ENCODE measurements at regions not wholly inside any gene's neighbourhood (a gene's known extent, or its start where the extent isn't known, plus 50 kb on each side); places are given as distances from the start of the nearest gene placed in this dataset.

- Mint-ChIP-seq H3K4me1 (no peaks in the 10 kb centered on the region), H3K4me3 (no peak overlapping the region), H3K9me3 (no peaks in the 10 kb centered on the region), H3K27me3 (no peaks in the 10 kb centered on the region), H3K27ac (ENCODE audit: low read depth) (no peak overlapping the region), H3K36me3 (ENCODE audit: insufficient read depth) (no peaks in the 10 kb centered on the region)
- ATAC-seq (replicated peaks; ENCODE audit: extremely low read depth, poor library complexity, severe bottlenecking) (no peak), DNase-seq (ENCODE audit: low spot score in 2 of 2) (no peak)
Observed at GRCh38 chr13:105541565-105541964, 993.9 kb downstream of the EFNB2 start.

DNA sequence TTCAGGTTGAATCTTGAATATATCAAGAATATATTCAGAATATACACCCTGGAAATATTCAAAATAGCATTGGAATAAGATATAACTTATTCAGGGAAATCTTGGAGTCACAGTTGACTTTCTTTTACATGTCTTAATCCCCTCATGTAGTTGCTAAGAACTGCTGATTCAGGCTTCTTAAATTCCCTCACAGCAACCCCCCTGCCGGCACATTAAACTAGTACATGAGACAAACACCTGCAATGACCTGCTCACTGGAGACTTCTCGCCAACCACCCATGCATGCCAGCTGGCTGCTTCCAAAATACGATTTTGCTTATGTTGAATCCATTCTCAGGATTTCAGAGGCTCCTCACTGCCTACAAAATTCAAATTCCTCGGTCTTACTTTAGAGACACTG is 997.1 kb downstream of the EFNB2 start:
- no peak for ATAC-seq (replicated peaks; ENCODE audit: extremely low read depth, poor library complexity, severe bottlenecking)
- H3K4me1 Mint-ChIP-seq = no peaks in the 10 kb centered on the region

DNA sequence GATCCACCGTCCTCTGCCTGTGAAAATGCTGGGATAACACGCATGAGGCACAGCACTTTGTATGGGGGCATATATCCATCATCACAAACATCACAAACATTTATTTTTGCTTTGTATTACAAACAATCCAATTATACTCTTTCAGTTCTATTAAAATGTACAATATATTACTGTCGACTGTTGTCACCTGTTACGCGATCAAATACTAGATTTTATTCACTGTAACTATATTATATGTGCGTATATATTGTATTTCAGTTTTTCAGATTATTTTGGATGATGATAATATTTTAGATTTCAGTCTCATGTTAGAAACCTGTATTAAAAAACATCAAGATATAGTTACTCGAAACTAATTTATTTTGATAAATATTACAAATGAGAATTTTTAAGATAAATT is 998.3 kb downstream of the EFNB2 start:
- no peak overlapping the region for H3K4me3 Mint-ChIP-seq
- no peak overlapping the region for H3K27ac Mint-ChIP-seq (ENCODE audit: low read depth)
- no peaks in the 10 kb centered on the region for H3K4me1 Mint-ChIP-seq
- no peak for ATAC-seq (replicated peaks; ENCODE audit: extremely low read depth, poor library complexity, severe bottlenecking)
- no peak for DNase-seq (ENCODE audit: low spot score in 2 of 2)
- H3K27me3 Mint-ChIP-seq = no peaks in the 10 kb centered on the region
- H3K36me3 Mint-ChIP-seq (ENCODE audit: insufficient read depth) = no peaks in the 10 kb centered on the region
- peaks cover 25% of the 10 kb centered on the region for H3K9me3 Mint-ChIP-seq

More for the DNA sequence above, 997.1 kb downstream of the EFNB2 start:
- Mint-ChIP-seq H3K27ac (ENCODE audit: low read depth) (no peak overlapping the region), H3K9me3 (peaks cover 15% of the 10 kb centered on the region), H3K36me3 (ENCODE audit: insufficient read depth) (no peaks in the 10 kb centered on the region), H3K27me3 (no peaks in the 10 kb centered on the region), H3K4me3 (no peak overlapping the region)
- no peak for DNase-seq (ENCODE audit: low spot score in 2 of 2)

DNA sequence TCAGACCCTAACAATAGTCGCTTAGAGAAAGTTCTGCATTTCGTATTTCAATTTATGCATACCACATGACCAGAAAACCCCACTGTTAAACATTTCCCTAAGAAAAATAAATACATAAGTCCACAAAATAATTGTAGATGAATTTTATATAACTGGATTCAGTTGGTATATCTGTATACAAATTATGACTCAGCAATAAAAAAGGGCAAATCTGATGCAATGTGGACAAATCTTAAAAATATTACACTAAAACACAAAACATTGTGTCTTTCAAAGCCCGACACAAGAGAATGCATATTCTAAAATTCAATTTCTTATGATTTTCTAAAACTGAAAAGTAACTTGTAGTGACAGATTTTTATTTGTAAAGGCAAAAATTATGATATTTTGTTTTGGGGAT is 1005.0 kb downstream of the EFNB2 start:
- ATAC-seq (replicated peaks; ENCODE audit: extremely low read depth, poor library complexity, severe bottlenecking) (no peak), DNase-seq (ENCODE audit: low spot score in 2 of 2) (no peak)
- no peaks in the 10 kb centered on the region for H3K27me3 Mint-ChIP-seq
- no peaks in the 10 kb centered on the region for H3K36me3 Mint-ChIP-seq (ENCODE audit: insufficient read depth)
- H3K27ac Mint-ChIP-seq (ENCODE audit: low read depth) = no peak overlapping the region
- no peaks in the 10 kb centered on the region for H3K4me1 Mint-ChIP-seq
- peaks cover 33% of the 10 kb centered on the region for H3K9me3 Mint-ChIP-seq
- no peak overlapping the region for H3K4me3 Mint-ChIP-seq

DNA sequence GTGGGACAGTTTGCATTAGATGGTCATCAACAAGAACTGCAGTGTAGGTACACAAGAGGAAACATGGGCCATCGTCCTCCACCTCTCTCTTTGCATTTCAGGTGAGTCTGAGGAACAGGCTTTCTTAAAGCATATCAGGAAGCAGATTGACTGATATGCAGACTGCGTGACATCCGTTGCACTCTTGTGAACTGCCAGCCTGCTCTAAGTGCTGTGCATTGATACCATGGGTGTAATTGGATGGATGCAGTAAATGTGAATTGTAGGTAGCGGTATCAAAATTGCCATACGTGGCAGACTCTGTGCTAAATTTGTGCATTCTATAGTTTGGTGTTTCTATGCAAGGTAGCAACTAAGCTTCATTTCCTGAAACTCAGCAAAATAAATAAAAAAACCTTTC is 1008.3 kb downstream of the EFNB2 start:
- DNase-seq (ENCODE audit: low spot score in 2 of 2) (no peak), ATAC-seq (replicated peaks; ENCODE audit: extremely low read depth, poor library complexity, severe bottlenecking) (no peak)
- Mint-ChIP-seq H3K4me3 (no peak overlapping the region), H3K36me3 (ENCODE audit: insufficient read depth) (no peaks in the 10 kb centered on the region), H3K27ac (ENCODE audit: low read depth) (no peak overlapping the region), H3K4me1 (no peaks in the 10 kb centered on the region), H3K9me3 (peaks cover 20% of the 10 kb centered on the region), H3K27me3 (no peaks in the 10 kb centered on the region)

DNA sequence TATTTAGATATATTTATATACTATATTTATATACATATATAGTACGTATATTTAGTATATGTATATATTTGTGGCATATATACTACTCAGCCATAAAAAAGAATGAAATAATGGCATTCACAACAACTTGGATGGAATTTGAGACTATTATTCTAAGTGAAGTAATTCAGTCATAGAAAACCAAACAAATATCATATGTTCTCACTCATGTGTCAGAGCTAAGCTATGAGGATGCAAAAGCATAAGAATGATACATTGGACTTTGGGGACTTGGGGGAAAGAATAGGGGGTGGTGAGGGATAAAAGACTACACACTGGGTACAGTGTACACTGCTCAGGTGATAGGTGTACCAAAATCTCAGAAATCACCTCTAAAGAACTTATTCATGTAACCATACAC is 1015.7 kb downstream of the EFNB2 start:
- no peak overlapping the region for H3K4me3 Mint-ChIP-seq
- peaks cover 22% of the 10 kb centered on the region for H3K9me3 Mint-ChIP-seq
- ATAC-seq (replicated peaks; ENCODE audit: extremely low read depth, poor library complexity, severe bottlenecking) (no peak), DNase-seq (ENCODE audit: low spot score in 2 of 2) (no peak)
- no peak overlapping the region for H3K27ac Mint-ChIP-seq (ENCODE audit: low read depth)
- H3K4me1 Mint-ChIP-seq = no peaks in the 10 kb centered on the region
- H3K27me3 Mint-ChIP-seq = no peaks in the 10 kb centered on the region
- no peaks in the 10 kb centered on the region for H3K36me3 Mint-ChIP-seq (ENCODE audit: insufficient read depth)

GRCh38 chr13:105518086-105518485 is 1017.4 kb downstream of the EFNB2 start:
- H3K36me3 Mint-ChIP-seq (ENCODE audit: insufficient read depth) = no peaks in the 10 kb centered on the region
- no peak overlapping the region for H3K27ac Mint-ChIP-seq (ENCODE audit: low read depth)
- peaks cover 23% of the 10 kb centered on the region for H3K9me3 Mint-ChIP-seq
- ATAC-seq (replicated peaks; ENCODE audit: extremely low read depth, poor library complexity, severe bottlenecking) = no peak
- H3K4me1 Mint-ChIP-seq = no peaks in the 10 kb centered on the region
- DNase-seq (ENCODE audit: low spot score in 2 of 2) = no peak
- no peak overlapping the region for H3K4me3 Mint-ChIP-seq
- no peaks in the 10 kb centered on the region for H3K27me3 Mint-ChIP-seq

DNA sequence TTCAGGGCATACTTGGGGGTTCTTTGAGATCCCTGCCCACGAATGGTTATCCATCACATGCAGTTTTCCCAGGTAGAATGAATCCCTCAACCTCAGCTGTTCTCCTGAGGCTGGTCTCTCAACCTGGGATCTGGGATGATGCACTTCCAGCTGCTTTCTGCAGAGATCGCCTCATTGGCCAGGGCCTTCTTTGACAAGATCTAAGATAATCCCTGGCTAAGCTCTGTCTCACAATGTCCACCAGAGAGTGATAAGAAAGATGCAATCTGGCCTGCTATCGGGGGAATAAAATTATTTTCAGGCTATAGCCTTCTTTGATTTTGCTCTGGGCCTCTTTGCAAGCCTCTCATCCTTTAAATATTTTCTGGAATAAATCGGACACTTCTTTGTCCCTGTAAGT is 1021.1 kb downstream of the EFNB2 start:
- Mint-ChIP-seq H3K9me3 (peaks cover 14% of the 10 kb centered on the region), H3K27ac (ENCODE audit: low read depth) (no peak overlapping the region), H3K27me3 (no peaks in the 10 kb centered on the region), H3K36me3 (ENCODE audit: insufficient read depth) (peaks cover 1% of the 10 kb centered on the region), H3K4me3 (no peak overlapping the region), H3K4me1 (no peaks in the 10 kb centered on the region)
- ATAC-seq (replicated peaks; ENCODE audit: extremely low read depth, poor library complexity, severe bottlenecking) = no peak
- no peak for DNase-seq (ENCODE audit: low spot score in 2 of 2)

DNA sequence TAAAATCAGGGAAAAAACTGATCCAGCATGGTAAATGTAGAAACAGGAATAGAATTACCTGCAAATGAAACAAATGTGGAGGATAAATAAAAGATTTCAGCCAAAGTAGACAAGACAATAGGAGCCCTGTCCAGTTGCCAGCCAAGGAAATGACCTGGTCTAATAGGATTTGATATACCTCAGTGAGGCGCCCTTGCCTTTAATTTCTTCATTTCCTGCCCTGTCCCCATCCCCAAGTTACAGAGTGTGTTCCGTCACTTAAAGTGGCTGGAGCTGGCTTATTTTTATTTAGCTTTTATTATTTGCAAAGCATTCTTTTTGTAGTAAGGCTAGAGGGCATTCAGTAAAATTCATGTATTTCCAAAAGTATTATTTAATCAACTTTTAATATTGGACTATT is 1022.0 kb downstream of the EFNB2 start:
- H3K27me3 Mint-ChIP-seq = no peaks in the 10 kb centered on the region
- DNase-seq (ENCODE audit: low spot score in 2 of 2) = no peak
- ATAC-seq (replicated peaks; ENCODE audit: extremely low read depth, poor library complexity, severe bottlenecking) = no peak
- no peak overlapping the region for H3K4me3 Mint-ChIP-seq
- H3K4me1 Mint-ChIP-seq = no peaks in the 10 kb centered on the region
- peaks cover 1% of the 10 kb centered on the region for H3K36me3 Mint-ChIP-seq (ENCODE audit: insufficient read depth)
- H3K9me3 Mint-ChIP-seq = peaks cover 20% of the 10 kb centered on the region
- H3K27ac Mint-ChIP-seq (ENCODE audit: low read depth) = no peak overlapping the region

GRCh38 chr13:105509981-105510762 is 1025.3 kb downstream of the EFNB2 start:
- no peak for DNase-seq (ENCODE audit: low spot score in 2 of 2)
- Mint-ChIP-seq H3K27me3 (no peaks in the 10 kb centered on the region), H3K27ac (ENCODE audit: low read depth) (no peak overlapping the region), H3K36me3 (ENCODE audit: insufficient read depth) (peaks cover 1% of the 10 kb centered on the region), H3K4me1 (no peaks in the 10 kb centered on the region), H3K4me3 (no peak overlapping the region), H3K9me3 (peaks cover 14% of the 10 kb centered on the region)
- ATAC-seq (replicated peaks; ENCODE audit: extremely low read depth, poor library complexity, severe bottlenecking) = no peak

- Mint-ChIP-seq H3K36me3 (ENCODE audit: insufficient read depth) (no peaks in the 10 kb centered on the region), H3K27ac (ENCODE audit: low read depth) (no peak overlapping the region), H3K27me3 (no peaks in the 10 kb centered on the region), H3K4me1 (no peaks in the 10 kb centered on the region), H3K9me3 (peaks cover 9% of the 10 kb centered on the region), H3K4me3 (no peak overlapping the region)
- DNase-seq (ENCODE audit: low spot score in 2 of 2) (no peak), ATAC-seq (replicated peaks; ENCODE audit: extremely low read depth, poor library complexity, severe bottlenecking) (no peak)
Observed at GRCh38 chr13:105506463-105506862, 1029.0 kb downstream of the EFNB2 start.

GRCh38 chr13:105502193-105502592 is 1033.3 kb downstream of the EFNB2 start:
- no peaks in the 10 kb centered on the region for H3K27me3 Mint-ChIP-seq
- no peak for DNase-seq (ENCODE audit: low spot score in 2 of 2)
- ATAC-seq (replicated peaks; ENCODE audit: extremely low read depth, poor library complexity, severe bottlenecking) = no peak

GRCh38 chr13:105497597-105497996 is 1037.9 kb downstream of the EFNB2 start:
- Mint-ChIP-seq H3K9me3 (peaks cover 18% of the 10 kb centered on the region), H3K36me3 (ENCODE audit: insufficient read depth) (no peaks in the 10 kb centered on the region), H3K4me3 (no peak overlapping the region), H3K27me3 (no peaks in the 10 kb centered on the region), H3K4me1 (no peaks in the 10 kb centered on the region), H3K27ac (ENCODE audit: low read depth) (no peak overlapping the region)
- DNase-seq (ENCODE audit: low spot score in 2 of 2) = no peak
- no peak for ATAC-seq (replicated peaks; ENCODE audit: extremely low read depth, poor library complexity, severe bottlenecking)

More at GRCh38 chr13:105502193-105502592, 1033.3 kb downstream of the EFNB2 start:
- Mint-ChIP-seq H3K4me1 (no peaks in the 10 kb centered on the region), H3K4me3 (no peak overlapping the region), H3K9me3 (peaks cover 11% of the 10 kb centered on the region), H3K27ac (ENCODE audit: low read depth) (no peak overlapping the region), H3K36me3 (ENCODE audit: insufficient read depth) (no peaks in the 10 kb centered on the region)

All from central memory CD8-positive, alpha-beta T cell (primary cell).